NT2/D1 (cell line): ENCODE measurements at regions not wholly inside any gene's neighbourhood (a gene's known extent, or its start where the extent isn't known, plus 50 kb on each side); places are given as distances from the start of the nearest gene placed in this dataset.

ENCODE experiments used
- SUZ12 ChIP-seq: IDR thresholded peaks from 2 replicates; pipeline ENCODE4 v1.6.1; 2011; ENCODE audit not compliant: insufficient read length, insufficient read depth; ENCODE audit errors: extremely low read depth
- YY1 ChIP-seq: IDR thresholded peaks from 2 replicates; pipeline ENCODE4 v1.6.1; 2011; ENCODE audit not compliant: insufficient read length, insufficient read depth
- ZNF274 ChIP-seq: IDR thresholded peaks from 2 replicates; pipeline ENCODE4 v1.6.1; 2011; ENCODE audit warnings: mild to moderate bottlenecking, low read depth, low read length

DNA sequence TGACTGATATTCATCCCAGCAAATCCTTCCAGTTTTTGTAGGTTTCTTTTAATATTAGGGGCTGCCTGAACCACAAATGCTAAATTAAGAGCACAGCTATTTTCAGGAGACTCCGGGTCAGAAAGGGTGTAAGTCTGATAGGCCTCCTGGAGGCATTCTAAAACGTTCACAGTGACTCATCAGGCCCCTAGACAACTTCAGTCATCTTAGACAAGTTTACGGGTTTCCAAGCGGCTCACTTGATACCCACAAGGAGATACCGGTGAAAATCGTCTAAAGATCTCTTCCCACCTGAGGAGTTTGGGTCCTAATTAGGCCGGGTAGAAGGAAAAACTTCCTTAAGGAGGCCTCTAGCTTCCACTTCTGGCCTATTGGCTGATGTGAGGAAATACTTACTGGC, 342.7 kb upstream of the USP9Y start:
- TF ChIP-seq ZNF274 (no peak), YY1 (no peak), SUZ12 (no peak)
